Vagina (tissue), 2 donors: ENCODE measurements at regions not wholly inside any gene's neighbourhood (a gene's known extent, or its start where the extent isn't known, plus 50 kb on each side); places are given as distances from the start of the nearest gene placed in this dataset.

Source experiments
- DNase-seq, 2 donors: peaks; one replicate each; pipeline ENCODE4 v3.0.0-alpha.2; 2017; ENCODE audit errors: extremely low spot score in 2 of 2
- H3K27ac ChIP-seq: fragments of 200-600 bp; sonication (generic); one replicate; pipeline ENCODE4 v1.5.1; 2019
- H3K27me3 ChIP-seq: fragments of 200-600 bp; sonication (generic); one replicate; pipeline ENCODE4 v1.5.1; 2019
- H3K36me3 ChIP-seq, 2 donors: fragments of 200-600 bp; sonication (generic); one replicate each; pipeline ENCODE4 v1.5.1; 2017 to 2019
- H3K4me1 ChIP-seq: fragments of 200-600 bp; sonication (generic); one replicate; pipeline ENCODE4 v1.5.1; 2019
- H3K4me3 ChIP-seq, 2 donors: fragments of 200-600 bp; sonication (generic); 1 replicate in 1 of 2; 2 replicates in 1 of 2; pipeline ENCODE4 v1.5.1; 2016 to 2019
- H3K9me3 ChIP-seq: fragments of 200-600 bp; sonication (generic); one replicate; pipeline ENCODE4 v1.5.1; 2019
- CTCF ChIP-seq, 3 experiments: fragments of 450-650 bp in 2 of 3; fragments of 200-600 bp in 1 of 3; sonication (generic) in 1 of 3; IDR thresholded peaks; one replicate each; pipeline ENCODE4 v1.5.1; 2017 to 2019; ENCODE audit warnings: antibody characterized with exemption in 3 of 3, mild to moderate bottlenecking in 2 of 3, moderate library complexity in 2 of 3
- POLR2A ChIP-seq, 2 donors: fragments of 450-650 bp; IDR thresholded peaks; one replicate each; pipeline ENCODE4 v1.6.1; 2017; ENCODE audit warnings: antibody characterized with exemption in 2 of 2, mild to moderate bottlenecking in 2 of 2, moderate library complexity in 2 of 2
- POLR2AphosphoS5 ChIP-seq, 2 donors: sonication (generic); formaldehyde crosslinking; IDR thresholded peaks; one replicate each; pipeline ENCODE4 v1.9.0; 2017; ENCODE audit warnings: antibody characterized with exemption in 2 of 2, mild to moderate bottlenecking in 2 of 2, low read depth in 1 of 2; ENCODE audit not compliant: insufficient read depth in 1 of 2
- intact Hi-C: fragments of 100-400 bp; cut with DNase I; formaldehyde crosslinking; loops from one replicate; pipeline ENCODE4 v1.15.1; 2023

GRCh38 chr3:65091565-65091964 is 403.8 kb upstream of the ADAMTS9 start:
- Histone ChIP-seq H3K4me3 (no peak overlapping the region), H3K27me3 (no peaks in the 10 kb centered on the region), H3K4me1 (no peaks in the 10 kb centered on the region), H3K9me3 (no peaks in the 10 kb centered on the region), H3K27ac (no peak overlapping the region), H3K36me3 (no peaks in the 10 kb centered on the region)
- intact Hi-C loops: no loop called here
- TF ChIP-seq POLR2A (IDR thresholded peaks at IDR 0.05): no peak
- TF ChIP-seq POLR2AphosphoS5 (IDR thresholded peaks at IDR 0.05; ENCODE audit: insufficient read depth in 1 of 2, low read depth in 1 of 2): no peak
- no peak for TF ChIP-seq CTCF (IDR thresholded peaks at IDR 0.05)
- no peak for DNase-seq

GRCh38 chr3:65083240-65083639 is 395.4 kb upstream of the ADAMTS9 start:
- TF ChIP-seq POLR2A (IDR thresholded peaks at IDR 0.05) (no peak), POLR2AphosphoS5 (IDR thresholded peaks at IDR 0.05; ENCODE audit: insufficient read depth in 1 of 2, low read depth in 1 of 2) (no peak), CTCF (IDR thresholded peaks at IDR 0.05) (no peak)
- Histone ChIP-seq H3K27ac (no peak overlapping the region), H3K4me3 (no peak overlapping the region), H3K4me1 (no peaks in the 10 kb centered on the region), H3K27me3 (no peaks in the 10 kb centered on the region), H3K9me3 (no peaks in the 10 kb centered on the region), H3K36me3 (no peaks in the 10 kb centered on the region)
- no peak for DNase-seq
- intact Hi-C loops: no loop called here

GRCh38 chr3:65081536-65081935 is 393.7 kb upstream of the ADAMTS9 start:
- no peak for DNase-seq
- H3K27ac ChIP-seq: no peak overlapping the region
- H3K4me1 ChIP-seq: no peaks in the 10 kb centered on the region
- no peaks in the 10 kb centered on the region for H3K9me3 ChIP-seq
- TF ChIP-seq CTCF (IDR thresholded peaks at IDR 0.05) (no peak), POLR2AphosphoS5 (IDR thresholded peaks at IDR 0.05; ENCODE audit: insufficient read depth in 1 of 2, low read depth in 1 of 2) (no peak), POLR2A (IDR thresholded peaks at IDR 0.05) (no peak)
- H3K36me3 ChIP-seq: no peaks in the 10 kb centered on the region
- intact Hi-C loops: no loop called here
- no peak overlapping the region for H3K4me3 ChIP-seq
- no peaks in the 10 kb centered on the region for H3K27me3 ChIP-seq

GRCh38 chr3:65080432-65080831 is 392.6 kb upstream of the ADAMTS9 start:
- H3K27ac ChIP-seq: no peak overlapping the region
- H3K9me3 ChIP-seq: no peaks in the 10 kb centered on the region
- DNase-seq: no peak
- no peaks in the 10 kb centered on the region for H3K4me1 ChIP-seq
- intact Hi-C loops: no loop called here
- H3K27me3 ChIP-seq: no peaks in the 10 kb centered on the region
- H3K36me3 ChIP-seq: no peaks in the 10 kb centered on the region
- TF ChIP-seq POLR2AphosphoS5 (IDR thresholded peaks at IDR 0.05; ENCODE audit: insufficient read depth in 1 of 2, low read depth in 1 of 2): no peak
- no peak for TF ChIP-seq CTCF (IDR thresholded peaks at IDR 0.05)
- TF ChIP-seq POLR2A (IDR thresholded peaks at IDR 0.05): no peak
- H3K4me3 ChIP-seq: no peak overlapping the region

- Histone ChIP-seq H3K36me3 (no peaks in the 10 kb centered on the region), H3K4me3 (no peak overlapping the region), H3K4me1 (no peaks in the 10 kb centered on the region), H3K27ac (no peak overlapping the region), H3K9me3 (no peaks in the 10 kb centered on the region), H3K27me3 (no peaks in the 10 kb centered on the region)
- intact Hi-C loops: no loop called here
- TF ChIP-seq POLR2AphosphoS5 (IDR thresholded peaks at IDR 0.05; ENCODE audit: insufficient read depth in 1 of 2, low read depth in 1 of 2) (no peak), POLR2A (IDR thresholded peaks at IDR 0.05) (no peak), CTCF (IDR thresholded peaks at IDR 0.05) (no peak)
- no peak for DNase-seq
Measured at GRCh38 chr3:65079560-65079959, 391.8 kb upstream of the ADAMTS9 start.
